Heart left ventricle (tissue), 13 donors: ENCODE measurements at regions not wholly inside any gene's neighbourhood (a gene's known extent, or its start where the extent isn't known, plus 50 kb on each side); places are given as distances from the start of the nearest gene placed in this dataset.

Experiments
- POLR2A ChIP-seq, 2 donors: fragments of 450-650 bp; IDR thresholded peaks; one replicate each; pipeline ENCODE4 v1.6.1; 2017; ENCODE audit warnings: antibody characterized with exemption in 2 of 2, mild to moderate bottlenecking in 2 of 2, moderate library complexity in 2 of 2
- TF ChIP-seq, protein P1 (sequence below), 12 donors: fragments of 200-600 bp; sonication (generic) in 4 of 12; IDR thresholded peaks; one replicate each; pipeline versions ENCODE4 v1.5.0 to v1.8.0; 2018 to 2022; ENCODE audit warnings: antibody characterized with exemption in 12 of 12, mild to moderate bottlenecking in 5 of 12
- donor health status: ischemic (EF 13 %, LVEDD 7.1; RV severe dilation, severe dysfunction).
- donor health status: DM: no; HTN: yes; CAD: no.
- donor health status: DM: no; HTN: no; CAD: no.
- donor health status: ischemic (EF 25% LVEDD 6.9; RV normal size, moderate dysfunction).
- donor health status: ischemic (EF 25% LVEDD 5.7; RV mildly dilated, moderate dysfunction).
- donor health status: ischemic (EF 35%, LVEDD 5.7; RV mildly dilated, moderate dysfunction).
- donor health status: nonischemic (EF 11% LVEDD 7.7; RV severe dilation, severe dysfunction).
- donor health status: DM: yes; HTN: yes; CAD: no.
- donor health status: PGD.
- donor health status: ischemic (EF 29% LVEDD 5.4; RV normal size, mild dysfunction).
- donor health status: nonischemic (EF 23%, LVEDD 6.1; RV moderate dilation, normal function).

DNA sequence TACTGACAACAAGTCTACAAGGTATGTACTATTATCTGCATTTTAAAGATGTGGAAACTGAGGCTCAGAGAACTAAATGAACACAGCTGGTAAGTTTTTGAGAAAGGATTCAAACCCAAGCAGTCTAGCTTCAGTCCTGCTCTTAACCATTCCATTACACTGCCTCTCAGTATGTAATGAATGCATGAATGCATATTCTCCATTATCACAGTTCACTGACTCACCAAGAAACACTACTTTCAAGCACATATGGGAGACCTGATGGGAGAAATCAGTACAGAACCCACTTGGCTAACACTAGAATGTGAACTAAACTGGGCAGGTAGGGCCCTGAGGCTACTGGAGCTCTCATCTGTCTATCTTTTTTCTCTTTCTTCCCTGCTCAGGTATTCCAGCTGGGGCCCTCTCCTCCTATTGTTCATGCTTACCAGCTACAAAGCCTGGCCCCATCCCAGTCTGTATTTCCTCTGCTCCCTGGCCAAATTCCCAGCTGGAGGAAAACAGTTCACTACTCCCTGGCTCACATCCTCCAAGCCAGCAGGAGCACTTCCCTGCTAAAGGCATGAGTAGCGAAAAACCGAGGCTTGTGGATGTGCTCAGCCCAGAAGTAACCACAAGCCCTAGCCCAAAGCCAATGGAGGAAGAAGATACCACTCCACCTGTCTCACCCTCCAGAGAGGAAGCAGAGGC, 178.2 kb upstream of the ARHGEF9 start:
- TF ChIP-seq, protein P1, sequence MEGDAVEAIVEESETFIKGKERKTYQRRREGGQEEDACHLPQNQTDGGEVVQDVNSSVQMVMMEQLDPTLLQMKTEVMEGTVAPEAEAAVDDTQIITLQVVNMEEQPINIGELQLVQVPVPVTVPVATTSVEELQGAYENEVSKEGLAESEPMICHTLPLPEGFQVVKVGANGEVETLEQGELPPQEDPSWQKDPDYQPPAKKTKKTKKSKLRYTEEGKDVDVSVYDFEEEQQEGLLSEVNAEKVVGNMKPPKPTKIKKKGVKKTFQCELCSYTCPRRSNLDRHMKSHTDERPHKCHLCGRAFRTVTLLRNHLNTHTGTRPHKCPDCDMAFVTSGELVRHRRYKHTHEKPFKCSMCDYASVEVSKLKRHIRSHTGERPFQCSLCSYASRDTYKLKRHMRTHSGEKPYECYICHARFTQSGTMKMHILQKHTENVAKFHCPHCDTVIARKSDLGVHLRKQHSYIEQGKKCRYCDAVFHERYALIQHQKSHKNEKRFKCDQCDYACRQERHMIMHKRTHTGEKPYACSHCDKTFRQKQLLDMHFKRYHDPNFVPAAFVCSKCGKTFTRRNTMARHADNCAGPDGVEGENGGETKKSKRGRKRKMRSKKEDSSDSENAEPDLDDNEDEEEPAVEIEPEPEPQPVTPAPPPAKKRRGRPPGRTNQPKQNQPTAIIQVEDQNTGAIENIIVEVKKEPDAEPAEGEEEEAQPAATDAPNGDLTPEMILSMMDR (IDR thresholded peaks at IDR 0.05): no peak
- no peak for TF ChIP-seq POLR2A (IDR thresholded peaks at IDR 0.05)
